Adrenal gland (tissue), 9 donors: ENCODE measurements at regions not wholly inside any gene's neighbourhood (a gene's known extent, or its start where the extent isn't known, plus 50 kb on each side); places are given as distances from the start of the nearest gene placed in this dataset.

ENCODE experiments used
- DNase-seq, 7 donors: peaks; one replicate each; pipeline ENCODE4 v3.0.0-alpha.2; 2019 to 2020
- H3K27ac ChIP-seq, 5 donors: fragments of 200-600 bp; sonication (generic) in 4 of 5; 1 replicate in 3 of 5; 2 replicates in 2 of 5; pipeline versions ENCODE4 v1.5.1 to v1.8.0; 2016 to 2020; ENCODE audit warnings: mild to moderate bottlenecking in 1 of 5
- H3K27me3 ChIP-seq: fragments of 200-600 bp; 2 replicates; pipeline ENCODE4 v1.8.0; 2021
- H3K36me3 ChIP-seq, 2 donors: fragments of 200-600 bp; replicated peaks in 1 of 2; 1 replicate in 1 of 2; 2 replicates in 1 of 2; pipeline versions ENCODE4 v1.5.1 to v1.8.0; 2018 to 2022
- H3K4me1 ChIP-seq, 2 donors: fragments of 200-600 bp; replicated peaks in 1 of 2; 1 replicate in 1 of 2; 2 replicates in 1 of 2; pipeline versions ENCODE4 v1.5.1 to v1.8.0; 2018 to 2021
- H3K4me3 ChIP-seq, 4 donors: fragments of 200-600 bp; sonication (generic) in 3 of 4; one replicate each; pipeline ENCODE4 v1.5.1; 2016 to 2018
- H3K9me3 ChIP-seq, 3 donors: fragments of 200-600 bp; sonication (generic) in 1 of 3; replicated peaks in 1 of 3; 1 replicate in 2 of 3; 2 replicates in 1 of 3; pipeline versions ENCODE4 v1.5.1 to v1.8.0; 2016 to 2021
- POLR2A ChIP-seq, 2 donors: fragments of 450-650 bp; IDR thresholded peaks; one replicate each; pipeline ENCODE4 v1.6.1; 2017; ENCODE audit warnings: antibody characterized with exemption in 2 of 2, mild to moderate bottlenecking in 2 of 2, moderate library complexity in 1 of 2
- WGBS, 4 donors: extraction: QIAGEN DNeasy Blood & Tissue Kit in 2 of 4; methylation state at CpG; one replicate each; pipeline versions ENCODE4 v1.1.5 to v1.1.7; 2013 to 2017; 5-methylcytosine and 5-hydroxymethylcytosine counted together
- intact Hi-C, 2 donors: fragments of 100-400 bp; cut with DNase I; formaldehyde crosslinking; loops; one replicate each; pipeline versions ENCODE4 v1.14.1 to v1.15.0; 2022 to 2023
- TF ChIP-seq, protein P1 (sequence below), 6 experiments: fragments of 450-650 bp in 4 of 6; fragments of 200-600 bp in 2 of 6; sonication (generic) in 1 of 6; IDR thresholded peaks; 1 replicate in 5 of 6; 2 replicates in 1 of 6; pipeline versions ENCODE4 v1.5.1 to v1.8.0; 2016 to 2021; ENCODE audit warnings: antibody characterized with exemption in 6 of 6, mild to moderate bottlenecking in 2 of 6, moderate library complexity in 1 of 6
- donor health status: healthy with polysubstance abuse.
- donor health status: Bipolar disorder and iron deficiency.
- donor health status: DM: yes; HTN: yes; CAD: no.
- donor health status: DM: no; HTN: no; CAD: no.
- donor health status: DM: no; HTN: no; CAD: no.

DNA sequence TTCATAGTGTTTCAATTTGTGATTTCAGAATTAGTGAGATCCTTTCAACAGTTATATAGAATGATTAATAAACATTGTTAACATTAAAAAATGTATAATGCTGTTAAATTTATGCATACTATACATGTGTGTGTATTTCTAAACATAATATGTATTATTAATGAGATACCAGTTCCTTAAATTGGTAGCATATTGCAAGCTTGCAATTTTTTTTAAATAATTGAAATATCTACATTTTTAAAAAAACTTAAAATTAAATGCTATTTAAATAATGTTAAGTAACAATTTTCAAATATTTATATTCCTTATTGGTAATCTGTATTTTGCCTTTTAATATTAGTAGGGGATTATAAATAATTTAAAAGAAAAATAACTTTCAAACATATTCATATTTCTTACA is 1479.5 kb upstream of the PCDH7 start:
- intact Hi-C loops: no loop called here
- H3K27ac ChIP-seq: no peak overlapping the region

DNA sequence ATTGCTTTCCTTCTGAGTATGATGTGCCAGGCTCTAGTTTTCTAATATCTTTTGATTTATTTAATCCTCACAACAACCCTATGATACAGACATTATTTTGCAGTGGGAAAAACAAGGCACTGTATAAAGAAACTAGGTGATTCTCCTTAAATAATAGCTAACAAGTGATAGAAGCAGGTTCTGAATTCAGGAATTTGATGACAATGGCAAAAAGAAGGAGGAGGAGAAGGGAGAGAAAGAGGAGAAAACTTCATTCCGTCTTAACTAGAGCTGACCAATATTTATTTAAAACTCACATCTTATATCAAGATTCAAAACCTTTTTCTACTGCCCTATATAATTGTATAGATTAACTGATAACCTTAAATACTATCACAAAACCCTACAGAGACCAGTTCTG is 1477.1 kb upstream of the PCDH7 start:
- WGBS, 4 donors: 73 to 89% (median 79%) methylated on average over 1 of the region's 1 CpG
- H3K4me1 ChIP-seq: no peaks in the 10 kb centered on the region
- H3K4me3 ChIP-seq: no peak overlapping the region
- intact Hi-C loops: no loop called here
- no peak overlapping the region for H3K27ac ChIP-seq
- DNase-seq: no peak
- H3K27me3 ChIP-seq: no peaks in the 10 kb centered on the region
- no peaks in the 10 kb centered on the region for H3K9me3 ChIP-seq
- no peaks in the 10 kb centered on the region for H3K36me3 ChIP-seq
- TF ChIP-seq POLR2A (IDR thresholded peaks at IDR 0.05): no peak
- TF ChIP-seq, protein P1, sequence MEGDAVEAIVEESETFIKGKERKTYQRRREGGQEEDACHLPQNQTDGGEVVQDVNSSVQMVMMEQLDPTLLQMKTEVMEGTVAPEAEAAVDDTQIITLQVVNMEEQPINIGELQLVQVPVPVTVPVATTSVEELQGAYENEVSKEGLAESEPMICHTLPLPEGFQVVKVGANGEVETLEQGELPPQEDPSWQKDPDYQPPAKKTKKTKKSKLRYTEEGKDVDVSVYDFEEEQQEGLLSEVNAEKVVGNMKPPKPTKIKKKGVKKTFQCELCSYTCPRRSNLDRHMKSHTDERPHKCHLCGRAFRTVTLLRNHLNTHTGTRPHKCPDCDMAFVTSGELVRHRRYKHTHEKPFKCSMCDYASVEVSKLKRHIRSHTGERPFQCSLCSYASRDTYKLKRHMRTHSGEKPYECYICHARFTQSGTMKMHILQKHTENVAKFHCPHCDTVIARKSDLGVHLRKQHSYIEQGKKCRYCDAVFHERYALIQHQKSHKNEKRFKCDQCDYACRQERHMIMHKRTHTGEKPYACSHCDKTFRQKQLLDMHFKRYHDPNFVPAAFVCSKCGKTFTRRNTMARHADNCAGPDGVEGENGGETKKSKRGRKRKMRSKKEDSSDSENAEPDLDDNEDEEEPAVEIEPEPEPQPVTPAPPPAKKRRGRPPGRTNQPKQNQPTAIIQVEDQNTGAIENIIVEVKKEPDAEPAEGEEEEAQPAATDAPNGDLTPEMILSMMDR (IDR thresholded peaks at IDR 0.05): no peak

More for the DNA sequence above, 1479.5 kb upstream of the PCDH7 start:
- no peak overlapping the region for H3K4me3 ChIP-seq
- no peak for DNase-seq
- H3K4me1 ChIP-seq: no peaks in the 10 kb centered on the region
- H3K9me3 ChIP-seq: no peaks in the 10 kb centered on the region
- H3K27me3 ChIP-seq: no peaks in the 10 kb centered on the region
- TF ChIP-seq POLR2A (IDR thresholded peaks at IDR 0.05): no peak
- no peaks in the 10 kb centered on the region for H3K36me3 ChIP-seq

- H3K27ac ChIP-seq: no peak overlapping the region
- no peak for DNase-seq
- no peak for TF ChIP-seq POLR2A (IDR thresholded peaks at IDR 0.05)
- TF ChIP-seq, protein P1 (IDR thresholded peaks at IDR 0.05): no peak
- H3K9me3 ChIP-seq: no peaks in the 10 kb centered on the region
- no peaks in the 10 kb centered on the region for H3K36me3 ChIP-seq
- no peaks in the 10 kb centered on the region for H3K4me1 ChIP-seq
- no peaks in the 10 kb centered on the region for H3K27me3 ChIP-seq
- 94 to 98% (median 95%) methylated on average over 1 of the region's 1 CpG for WGBS, 4 donors
- no peak overlapping the region for H3K4me3 ChIP-seq
- intact Hi-C loops: no loop called here
Observed at GRCh38 chr4:29243851-29244250, 1476.3 kb upstream of the PCDH7 start.

- TF ChIP-seq, protein P1 (IDR thresholded peaks at IDR 0.05): no peak
- TF ChIP-seq POLR2A (IDR thresholded peaks at IDR 0.05): no peak
- no peaks in the 10 kb centered on the region for H3K36me3 ChIP-seq
- intact Hi-C loops: no loop called here
- WGBS, 4 donors: 69 to 76% (median 74%) methylated on average over 2 of the region's 2 CpGs
- no peaks in the 10 kb centered on the region for H3K9me3 ChIP-seq
- H3K4me3 ChIP-seq: no peak overlapping the region
- no peaks in the 10 kb centered on the region for H3K27me3 ChIP-seq
- DNase-seq: no peak
- H3K4me1 ChIP-seq: no peaks in the 10 kb centered on the region
- no peak overlapping the region for H3K27ac ChIP-seq
Observed at GRCh38 chr4:29259556-29259955, 1460.6 kb upstream of the PCDH7 start.

DNA sequence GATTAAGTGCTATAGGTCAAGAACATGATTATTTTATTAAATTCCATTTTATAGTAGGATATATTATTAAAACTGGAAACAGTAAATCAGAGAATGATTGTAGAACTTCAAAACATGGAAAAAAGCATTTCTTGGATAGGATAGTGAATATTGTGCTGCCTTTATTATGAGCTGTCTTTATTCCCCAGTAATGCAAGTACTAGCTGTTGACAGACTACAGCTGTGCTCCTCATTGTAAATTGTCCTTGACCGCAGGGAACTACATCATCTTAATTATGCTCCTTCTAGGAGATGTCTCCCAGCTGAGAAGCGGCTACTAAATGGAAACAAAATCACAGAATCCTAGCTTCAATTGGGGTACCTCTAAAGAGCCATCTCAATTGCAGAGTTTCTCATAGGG is 1457.2 kb upstream of the PCDH7 start:
- no peak for TF ChIP-seq POLR2A (IDR thresholded peaks at IDR 0.05)
- TF ChIP-seq, protein P1 (IDR thresholded peaks at IDR 0.05): no peak
- Histone ChIP-seq H3K27ac (no peak overlapping the region), H3K4me1 (no peaks in the 10 kb centered on the region), H3K9me3 (no peaks in the 10 kb centered on the region), H3K36me3 (no peaks in the 10 kb centered on the region), H3K27me3 (no peaks in the 10 kb centered on the region), H3K4me3 (no peak overlapping the region)
- intact Hi-C loops: no loop called here
- DNase-seq: no peak
- 54 to 68% (median 63%) methylated on average over 2 of the region's 2 CpGs for WGBS, 4 donors
